Right hindlimb (tissue), 1 donor: ENCODE measurements at regions not wholly inside any gene's neighbourhood (a gene's known extent, or its start where the extent isn't known, plus 50 kb on each side); places are given as distances from the start of the nearest gene placed in this dataset.

Experiments used
- DNase-seq: peaks from one replicate; pipeline ENCODE4 v3.0.0-alpha.2; 2018

DNA sequence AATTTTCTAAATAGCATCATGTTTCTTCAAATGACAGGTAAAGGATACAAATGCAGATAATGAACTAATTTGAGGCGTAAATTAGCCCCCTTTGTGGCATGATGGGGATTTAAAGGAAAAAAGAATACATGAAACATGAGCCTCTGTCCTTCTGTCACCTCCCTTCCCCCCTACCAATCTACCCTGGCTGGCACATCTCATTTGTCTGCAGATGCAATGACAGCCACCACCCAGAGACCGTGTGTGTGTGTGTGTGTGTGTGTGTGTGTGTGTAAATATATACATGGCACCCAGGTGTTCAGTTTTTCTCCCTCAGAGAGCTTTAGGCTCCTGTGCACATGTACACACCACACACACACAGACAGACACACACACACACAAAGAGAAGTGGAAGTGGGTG, 451.1 kb downstream of the RWDD3 start:
- no peak for DNase-seq

DNA sequence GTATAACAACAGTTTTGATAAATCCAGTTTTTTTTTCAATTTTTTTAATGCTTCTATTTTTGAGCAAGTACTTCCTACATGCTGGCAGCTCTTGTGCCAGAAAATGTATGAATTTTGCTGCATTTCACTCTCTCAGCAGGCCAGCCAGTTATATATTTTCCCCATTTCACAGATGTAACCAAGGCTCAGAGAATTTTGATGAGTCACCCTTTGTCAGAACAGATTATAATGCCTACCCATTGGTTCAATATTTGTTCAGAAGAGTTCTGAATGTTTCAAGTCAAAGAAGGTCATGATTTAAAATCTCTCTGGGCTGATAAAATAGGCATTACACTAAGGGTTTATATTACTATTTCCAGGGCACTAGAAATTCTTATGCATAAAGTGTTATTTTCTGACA, 452.2 kb downstream of the RWDD3 start:
- DNase-seq, result no peak

DNA sequence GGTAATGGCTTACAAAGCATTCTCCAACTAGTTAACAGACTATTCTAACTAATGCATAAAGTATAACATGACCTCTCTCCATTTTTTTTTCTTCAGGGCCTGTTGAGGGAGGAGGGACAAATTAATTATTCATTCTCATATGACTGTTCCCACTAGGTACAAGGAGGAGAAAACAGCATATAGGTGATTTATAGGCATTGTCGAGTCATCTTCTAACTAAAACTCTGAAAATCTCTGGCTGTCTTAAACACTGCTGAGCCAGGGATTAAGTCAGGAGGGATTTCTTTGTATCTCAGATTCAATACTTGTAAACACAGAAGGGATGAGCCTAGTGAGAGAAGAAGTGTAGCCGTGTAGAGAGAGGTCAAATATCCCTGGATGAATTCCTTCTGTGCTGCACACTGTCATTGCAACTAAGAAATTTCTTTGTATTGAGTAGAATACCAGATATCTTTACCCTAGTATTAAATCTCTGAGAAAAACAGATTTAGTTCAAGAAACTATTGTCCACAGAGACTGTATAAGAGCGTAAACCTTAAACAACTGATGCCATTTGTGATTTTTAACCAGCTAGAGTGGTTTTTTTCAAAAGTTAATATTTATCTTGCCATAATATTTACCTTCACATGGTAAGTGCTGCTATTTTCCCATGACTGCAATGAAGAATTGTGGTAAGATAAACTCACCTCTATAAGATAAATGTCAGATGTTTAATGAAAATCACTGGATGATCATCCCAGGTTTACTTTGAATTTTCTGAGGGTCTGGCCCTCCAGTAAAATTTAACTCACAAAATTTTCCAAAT, 465.3 kb downstream of the RWDD3 start:
- DNase-seq, result no peak

DNA sequence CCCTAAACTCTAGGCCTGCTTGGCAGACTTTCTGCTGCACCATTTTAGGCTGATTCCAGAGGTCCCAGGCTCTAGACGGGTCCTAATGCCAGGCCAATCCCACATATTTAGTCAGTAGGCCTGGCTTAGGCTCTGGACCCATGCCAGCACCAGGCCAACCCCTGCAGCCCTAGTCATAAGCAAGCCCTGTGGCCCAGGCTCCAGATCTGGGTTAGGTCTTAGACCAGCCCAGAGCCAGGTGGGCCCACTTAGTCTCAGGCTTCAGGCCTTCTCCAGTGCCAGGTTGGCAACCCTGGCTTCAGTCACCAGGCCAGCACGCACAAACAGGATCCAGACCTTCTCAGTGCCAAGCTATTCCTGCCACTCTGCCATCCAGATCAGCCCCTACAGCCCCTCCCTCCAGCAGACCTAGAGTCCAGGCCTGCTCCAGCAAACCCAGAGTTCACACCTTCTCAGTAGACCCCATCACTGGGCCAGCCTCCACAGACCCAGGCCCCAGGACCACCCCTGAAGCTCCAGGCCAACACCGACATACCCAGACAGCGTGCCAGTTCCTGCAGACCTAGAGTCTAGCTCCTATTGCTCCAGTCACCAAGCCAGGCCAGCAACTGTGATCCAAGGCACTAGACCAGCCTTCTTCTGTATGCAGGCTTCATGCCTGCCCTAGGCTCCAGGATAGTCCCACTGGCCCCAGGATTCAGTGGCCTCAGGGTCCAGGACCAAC, 467.6 kb downstream of the RWDD3 start:
- no peak for DNase-seq

DNA sequence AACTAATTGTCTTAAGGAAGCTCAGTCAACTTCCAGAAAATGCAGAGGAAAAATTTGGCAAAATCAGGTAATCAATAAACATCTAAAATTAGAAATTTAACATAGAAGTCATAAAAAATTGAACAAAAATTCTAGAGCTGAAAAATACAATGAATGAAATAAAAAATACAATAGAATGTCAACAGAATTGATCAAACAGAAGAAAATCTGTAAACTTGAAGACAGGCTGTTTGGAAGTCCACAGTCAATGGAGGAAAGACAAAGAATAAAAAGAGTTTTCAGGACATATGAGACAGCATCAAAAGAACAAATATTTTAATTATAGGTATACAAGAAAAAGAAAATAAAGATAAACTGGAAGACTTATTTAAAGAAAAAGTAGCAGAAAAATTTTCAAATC, 469.0 kb downstream of the RWDD3 start:
- DNase-seq, result no peak

DNA sequence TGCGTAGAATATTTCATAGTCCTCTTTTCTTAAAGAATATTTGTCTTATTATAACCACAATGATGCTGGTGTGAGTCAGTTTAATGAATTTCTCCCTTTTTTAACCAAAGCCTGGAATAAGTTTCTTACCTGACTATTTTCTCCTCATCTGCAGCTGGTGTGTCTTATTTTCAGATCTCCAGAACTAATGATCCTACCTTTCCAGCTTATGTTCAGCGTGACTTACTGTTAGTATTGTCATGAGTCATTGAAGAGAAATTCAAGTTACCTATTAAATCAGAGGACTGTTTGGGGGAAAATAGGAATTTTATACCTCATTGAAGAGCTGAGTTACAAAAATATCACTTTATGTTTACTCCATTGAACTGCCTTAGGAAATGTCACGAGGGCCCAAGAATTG, 482.1 kb downstream of the RWDD3 start:
- DNase-seq, result no peak

DNA sequence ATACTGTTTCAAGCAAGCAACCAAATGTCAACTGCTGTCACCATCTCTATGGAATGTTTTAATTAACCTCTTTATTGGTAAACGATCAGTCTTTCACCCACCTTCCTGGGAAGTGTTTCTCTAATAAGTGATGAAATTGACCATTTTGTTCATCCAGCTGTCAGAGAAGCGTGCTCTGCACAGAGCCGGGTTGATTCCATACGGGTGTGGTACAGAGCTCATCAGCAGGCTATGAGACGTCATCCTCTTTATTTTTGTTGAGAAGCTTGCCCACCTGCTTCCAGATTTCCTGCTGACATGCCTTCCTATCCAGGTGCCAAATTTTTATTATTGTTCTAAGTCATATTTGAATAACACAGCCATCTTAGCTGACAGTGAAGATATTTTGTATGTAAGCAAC, 482.5 kb downstream of the RWDD3 start:
- no peak for DNase-seq

DNA sequence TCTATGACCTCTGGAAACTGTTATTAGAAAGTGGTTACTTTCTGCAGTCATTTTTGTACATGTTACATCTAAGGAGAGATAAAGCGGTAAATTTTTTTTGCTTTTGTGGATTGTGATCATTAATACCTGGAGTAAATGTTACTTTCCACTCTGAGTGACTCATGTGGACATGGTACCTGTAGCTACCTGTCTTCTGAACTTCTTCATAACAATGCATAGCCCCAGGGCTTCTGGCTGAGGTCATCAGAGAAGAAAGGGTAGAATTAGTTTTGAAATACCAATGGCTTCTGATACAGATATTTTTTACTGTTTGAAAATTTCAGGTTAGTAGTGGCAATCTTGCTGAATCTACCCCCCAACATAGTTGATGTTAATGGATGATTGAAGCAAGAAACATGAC, 489.3 kb downstream of the RWDD3 start:
- no peak for DNase-seq

DNA sequence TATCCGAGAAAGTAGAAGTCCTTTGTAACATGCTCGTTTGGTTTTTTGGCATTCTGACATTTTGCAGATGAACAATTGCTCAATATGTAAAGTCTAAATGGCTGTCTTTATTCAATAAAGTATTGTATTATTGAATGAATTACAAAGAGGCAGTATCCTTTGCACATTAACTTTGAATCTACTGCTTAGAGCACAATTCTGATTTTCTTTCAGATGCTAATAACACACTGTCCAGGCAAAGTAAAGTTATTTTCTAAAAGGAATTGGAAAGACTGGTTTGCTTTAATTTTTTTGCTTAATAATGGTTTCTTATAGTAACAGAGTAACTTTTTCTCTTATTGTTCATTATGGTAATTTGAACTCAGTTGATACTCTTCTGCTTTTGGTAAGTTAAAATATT, 494.8 kb downstream of the RWDD3 start:
- no peak for DNase-seq

DNA sequence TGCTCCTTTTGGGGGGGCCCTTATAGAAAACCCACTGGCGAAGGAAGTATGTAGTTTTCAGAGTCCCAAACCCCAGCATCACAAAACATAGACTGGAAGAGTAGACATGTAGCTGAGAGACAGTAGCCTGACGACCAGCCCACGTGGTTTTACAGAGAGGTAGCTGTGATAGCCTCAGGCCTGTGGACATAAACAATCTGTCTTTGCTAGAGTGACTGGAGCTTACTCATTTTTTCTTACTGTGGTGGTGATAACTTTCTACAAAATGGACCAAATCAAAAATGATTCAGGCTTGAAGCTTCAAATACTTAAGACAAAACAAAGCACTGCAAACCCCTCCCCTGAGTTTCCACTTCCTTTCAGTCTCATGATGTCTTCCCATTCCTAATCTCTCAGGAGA, 497.0 kb downstream of the RWDD3 start:
- DNase-seq, result no peak

DNA sequence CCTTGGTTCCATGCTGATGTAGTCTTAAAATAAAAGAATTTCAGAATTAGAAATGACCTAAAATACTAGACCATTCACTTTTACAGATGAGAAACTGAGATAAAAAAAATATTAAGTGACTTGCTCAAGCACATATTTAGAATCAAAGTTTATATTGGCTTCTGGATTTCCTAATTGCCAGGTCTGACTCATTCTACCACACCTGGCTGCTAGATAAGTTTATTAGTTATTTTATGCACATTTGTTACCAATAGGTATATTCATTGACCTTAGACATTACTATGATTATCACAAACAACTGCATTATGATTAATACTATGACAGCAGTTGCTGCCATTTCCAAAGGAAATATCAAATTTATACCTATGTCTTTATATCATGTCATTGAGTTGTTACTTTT, 497.5 kb downstream of the RWDD3 start:
- DNase-seq, result no peak

DNA sequence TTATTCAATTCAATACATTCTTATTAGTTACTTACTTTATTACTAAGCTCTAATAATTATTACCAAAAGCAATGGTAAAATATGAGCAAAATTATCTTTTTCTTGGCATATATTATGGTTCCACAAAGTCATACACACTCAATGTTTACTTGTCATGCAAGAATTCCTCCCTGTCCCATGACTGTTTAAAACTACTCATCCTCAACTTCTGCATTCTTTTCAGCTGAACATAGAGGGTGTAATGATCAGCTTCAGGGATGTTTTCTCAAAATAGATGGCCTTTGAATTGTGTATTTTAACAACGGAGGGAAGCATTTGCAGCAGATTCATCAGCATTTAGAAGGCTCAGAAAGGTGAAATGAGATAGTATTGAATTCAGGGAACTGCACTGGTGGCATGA, 499.0 kb downstream of the RWDD3 start:
- DNase-seq, result no peak

DNA sequence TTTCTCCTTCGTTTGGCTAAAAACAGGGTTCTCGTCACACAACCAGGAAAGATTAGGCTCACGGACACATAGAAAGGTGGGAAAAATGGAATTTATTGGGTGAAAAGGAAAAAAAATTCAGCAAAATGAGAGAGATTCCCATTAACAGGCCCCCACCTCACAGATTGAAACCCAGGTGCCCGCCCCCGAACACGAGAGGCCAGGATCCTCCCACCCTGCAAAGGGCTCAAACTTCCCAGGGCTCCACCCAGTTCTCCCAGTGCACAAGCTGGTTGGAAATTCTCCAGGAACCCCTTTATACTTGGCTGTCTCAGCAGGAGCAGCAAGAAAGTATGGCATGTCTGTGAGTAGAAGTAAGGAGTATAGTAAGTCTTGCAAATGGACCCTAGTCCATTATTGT, 499.7 kb downstream of the RWDD3 start:
- no peak for DNase-seq

DNA sequence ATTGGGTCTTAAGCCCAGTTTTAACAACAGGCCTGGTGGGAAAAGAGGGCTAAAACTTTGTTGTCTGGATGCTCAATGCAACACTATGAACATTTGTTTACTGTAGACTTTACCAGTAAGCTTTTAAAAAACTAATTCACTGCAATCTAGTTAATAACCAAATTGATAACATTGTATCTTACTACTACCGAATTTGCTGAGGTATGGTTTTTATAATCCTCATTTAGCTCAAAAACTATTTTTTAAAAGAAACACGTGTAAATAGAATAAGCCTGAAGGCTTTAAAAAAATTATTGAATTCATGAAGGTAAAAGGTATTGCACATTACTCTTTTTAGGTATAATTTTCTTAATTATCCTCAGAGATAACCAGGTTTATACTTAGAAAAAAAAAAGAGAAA, 500.6 kb downstream of the RWDD3 start:
- DNase-seq, result no peak

DNA sequence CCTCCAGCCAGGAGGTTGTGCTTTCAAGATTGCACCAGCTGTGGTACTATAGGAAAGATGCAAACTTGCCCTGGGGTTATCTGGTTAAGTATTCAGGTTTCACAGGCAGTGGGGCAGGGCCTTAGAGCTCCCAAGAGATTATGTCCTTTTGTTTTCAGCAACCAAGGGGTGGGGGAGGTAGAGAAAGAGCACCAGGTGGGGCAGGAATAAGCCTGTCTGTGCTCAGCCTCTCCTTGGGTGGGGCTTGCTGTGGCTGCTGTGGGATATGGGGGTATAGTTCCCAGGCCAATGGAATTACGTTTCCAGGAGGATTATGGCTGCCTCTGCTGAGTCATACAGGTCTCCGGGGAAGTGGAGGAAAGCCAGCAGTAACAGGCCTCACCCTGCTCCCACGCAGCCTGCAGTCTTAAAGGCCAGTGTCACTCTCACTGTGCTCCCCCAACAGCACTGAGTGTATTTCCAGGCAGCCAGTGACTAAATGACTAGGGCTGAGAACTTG, 508.6 kb downstream of the RWDD3 start:
- peak; percentile 29 for DNase-seq

DNA sequence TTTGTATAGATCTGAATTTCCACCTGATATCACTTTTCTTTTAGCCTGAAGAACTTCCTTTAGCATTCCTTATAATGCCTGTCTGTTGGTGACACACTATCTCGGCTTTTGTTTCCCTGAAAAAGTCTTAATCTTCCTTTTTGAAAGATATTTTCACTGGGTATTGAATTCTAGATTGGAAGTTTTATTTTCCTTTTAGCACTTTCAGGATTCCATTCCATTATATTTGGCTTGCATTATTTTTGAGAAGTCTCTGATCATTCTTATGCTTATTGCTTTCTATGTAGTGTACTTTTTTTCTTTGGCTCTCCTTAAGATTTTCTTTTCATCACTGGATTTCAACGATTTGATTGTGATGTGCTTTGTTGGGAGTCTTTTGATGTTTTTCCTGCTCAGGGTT, 510.7 kb downstream of the RWDD3 start:
- DNase-seq, result no peak

DNA sequence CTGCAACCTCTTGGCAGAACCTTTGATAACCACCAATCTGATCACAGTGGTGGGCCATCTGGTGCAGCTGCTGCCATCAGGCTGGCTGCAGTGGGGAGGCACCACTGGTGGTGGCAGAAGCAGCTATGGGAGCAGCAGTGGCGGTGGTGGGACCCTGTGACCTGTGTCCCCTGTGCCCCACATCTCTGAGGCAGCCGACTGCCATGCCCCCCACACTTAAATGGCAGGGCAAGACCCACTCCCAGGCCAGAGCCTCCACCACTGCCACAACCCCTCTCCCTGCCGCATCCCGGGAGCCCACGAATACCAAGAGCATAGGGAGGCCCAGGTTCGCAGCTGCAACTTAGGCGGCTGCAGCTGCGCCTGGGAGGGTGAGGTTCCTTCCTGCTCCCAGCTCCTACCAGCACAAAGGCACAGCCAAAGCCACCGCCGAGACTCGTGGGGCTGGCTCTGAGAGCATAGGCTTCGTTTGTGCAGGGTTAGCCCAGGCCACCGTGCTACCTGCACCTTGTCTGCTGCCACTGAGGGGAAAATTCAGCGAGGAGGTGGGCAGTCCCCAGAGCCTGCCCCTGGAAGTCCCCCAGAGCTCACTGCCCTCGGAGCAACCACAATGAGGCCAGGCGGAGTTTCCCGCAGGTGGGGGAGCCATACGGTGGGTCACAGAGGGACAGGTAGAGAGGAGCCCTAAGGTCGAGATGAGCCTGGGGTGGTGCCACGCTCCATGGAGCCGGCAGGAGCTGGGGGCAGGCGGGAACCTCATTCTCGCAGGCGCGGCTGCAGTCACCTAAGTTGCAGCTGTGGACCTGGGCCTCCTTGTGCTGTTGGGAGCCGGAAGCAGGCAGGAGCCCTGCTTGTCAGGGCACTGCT, 518.7 kb downstream of the RWDD3 start:
- DNase-seq, result no peak

DNA sequence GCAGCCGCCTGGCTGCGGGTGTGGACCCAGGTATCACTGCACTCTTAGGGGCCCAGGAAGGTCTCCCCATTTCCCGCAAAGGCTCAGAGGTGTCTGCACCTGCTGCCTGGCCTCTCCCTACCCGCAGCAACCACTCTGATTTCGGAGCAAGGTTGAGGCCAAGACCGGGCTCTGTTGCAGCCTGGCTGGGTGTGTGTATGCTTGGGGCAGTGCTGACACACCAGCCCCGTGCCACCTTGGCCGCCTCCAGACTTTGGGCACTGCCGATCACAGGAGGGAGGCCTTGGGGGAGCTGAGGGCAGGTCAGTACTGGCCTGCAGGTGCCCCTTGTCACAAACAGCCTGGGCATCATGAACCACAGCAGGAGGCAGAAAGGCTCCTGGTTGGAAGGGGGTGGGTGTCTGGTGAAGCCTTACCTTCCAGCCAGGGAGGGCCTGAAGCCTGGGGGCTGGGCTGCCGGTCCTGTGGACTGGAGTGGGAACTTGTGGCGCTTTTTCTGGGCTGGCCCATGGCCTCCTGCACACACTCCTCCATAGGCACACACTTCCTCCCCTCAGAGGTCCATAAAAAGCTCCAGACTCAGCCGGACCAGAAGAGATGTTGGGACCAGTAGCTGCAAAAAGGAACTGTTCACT, 519.5 kb downstream of the RWDD3 start:
- DNase-seq, result no peak

DNA sequence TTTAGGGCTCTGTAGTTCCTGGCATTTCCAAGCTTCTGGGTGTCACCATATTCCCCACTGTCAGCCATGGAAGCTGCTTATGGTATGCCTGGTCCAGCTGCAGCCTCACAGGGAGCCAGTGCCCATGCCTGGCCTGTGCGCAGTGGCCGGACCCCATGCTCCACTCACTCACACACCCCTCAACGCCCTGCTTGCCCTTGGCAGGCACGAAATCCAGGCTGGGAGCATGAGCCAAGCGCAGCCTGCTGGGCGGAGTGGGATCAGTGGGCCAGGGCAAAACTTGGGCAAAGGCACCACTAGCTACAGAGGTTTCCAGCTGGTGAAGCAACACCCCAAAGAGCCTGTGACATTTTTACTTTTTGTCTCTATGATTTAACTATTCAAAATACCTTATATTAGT, 520.4 kb downstream of the RWDD3 start:
- no peak for DNase-seq

DNA sequence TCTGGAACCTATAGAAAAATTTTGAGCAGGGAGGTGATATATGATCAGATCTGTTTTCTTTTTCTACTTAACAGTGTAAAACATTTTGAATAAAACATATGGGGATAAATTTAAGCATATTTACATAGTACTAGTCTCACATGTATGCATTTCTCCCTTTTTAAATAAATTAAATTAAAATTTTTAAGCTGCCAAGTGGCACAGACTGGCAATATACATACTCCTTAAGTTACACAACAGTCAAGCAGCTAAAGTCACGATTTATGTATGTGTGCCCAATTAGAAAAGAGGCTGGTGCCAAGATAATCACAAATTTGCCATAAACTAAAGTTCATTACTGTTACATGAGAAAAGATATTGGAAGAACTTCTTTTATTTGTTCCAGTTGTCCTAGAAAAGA, 532.0 kb downstream of the RWDD3 start:
- DNase-seq, result no peak

DNA sequence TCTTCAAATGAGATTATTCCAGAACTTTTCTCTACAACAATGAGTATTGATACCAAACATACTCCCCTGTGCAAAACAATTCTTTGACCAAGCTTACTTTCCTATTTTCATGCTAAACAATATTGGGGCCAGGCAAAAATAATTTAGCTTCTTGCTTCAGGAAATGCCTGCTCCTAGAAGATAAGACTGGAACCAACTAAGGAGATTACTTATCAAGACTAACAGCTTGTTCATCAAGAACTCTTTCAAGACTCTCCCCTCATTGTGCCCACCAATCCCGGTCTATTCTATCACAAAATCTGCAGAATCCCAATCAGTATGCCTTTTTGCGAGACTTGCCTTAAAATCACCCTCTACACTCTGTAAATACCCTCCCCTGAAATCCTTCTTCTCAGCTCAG, 536.6 kb downstream of the RWDD3 start:
- no peak for DNase-seq

DNA sequence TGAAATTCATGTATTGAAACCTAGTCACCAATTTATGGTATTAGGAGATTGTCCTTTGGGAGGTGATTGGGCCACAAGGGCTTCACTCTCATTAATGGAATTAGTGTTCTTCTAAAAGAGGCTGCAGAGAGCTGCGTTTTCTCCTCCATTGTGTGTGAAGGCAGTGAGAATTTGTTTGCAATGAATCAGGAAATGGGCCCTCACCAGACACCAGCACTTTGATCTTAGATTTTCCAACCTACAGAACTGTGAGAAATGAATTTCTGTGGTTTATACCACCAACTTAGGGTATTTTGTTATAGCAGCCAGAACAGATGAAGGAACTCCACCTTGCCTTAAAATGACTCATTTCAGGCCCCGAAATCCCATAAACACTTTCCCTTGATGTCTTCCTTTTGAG, 544.2 kb downstream of the RWDD3 start:
- no peak for DNase-seq

DNA sequence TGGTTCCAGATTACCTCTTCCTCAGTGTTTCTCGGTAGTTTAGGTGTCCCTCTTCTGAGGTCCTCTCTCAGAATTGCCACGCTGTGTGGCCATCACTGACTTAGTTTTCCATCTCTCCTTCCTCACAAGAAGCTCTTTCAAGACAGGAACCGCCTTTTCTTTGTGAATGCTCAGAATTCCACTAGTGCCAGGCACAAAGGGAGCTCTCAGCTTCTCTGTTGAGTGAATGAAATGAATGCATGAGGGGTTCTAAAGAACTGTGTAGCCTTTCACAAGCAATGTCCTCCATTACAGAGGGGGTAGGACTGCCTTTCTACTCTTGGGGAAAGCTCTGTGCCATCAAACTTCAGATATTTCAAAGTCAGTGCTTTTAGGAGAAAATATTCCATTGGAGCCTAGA, 546.8 kb downstream of the RWDD3 start:
- no peak for DNase-seq
